Fibroblast of lung (primary cell): ENCODE measurements at regions not wholly inside any gene's neighbourhood (a gene's known extent, or its start where the extent isn't known, plus 50 kb on each side); places are given as distances from the start of the nearest gene placed in this dataset.

Source experiments
- DNase-seq, 2 donors: peaks; one replicate each; pipeline versions ENCODE4 v3.0.0 to v3.0.0-alpha.2; 2010; ENCODE audit warnings: low read depth in 2 of 2
- H2AFZ ChIP-seq: 2 replicates; pipeline ENCODE4 v1.5.1; 2012; ENCODE audit warnings: low read length, control low read depth, inconsistent platforms
- H3K27ac ChIP-seq: 2 replicates; pipeline ENCODE4 v1.5.1; 2011; ENCODE audit warnings: low read length, control low read depth; ENCODE audit not compliant: insufficient read depth
- H3K27me3 ChIP-seq: 2 replicates; pipeline ENCODE4 v1.5.1; 2011; ENCODE audit warnings: mild to moderate bottlenecking, low read length; ENCODE audit not compliant: control insufficient read depth, insufficient read depth
- H3K36me3 ChIP-seq: 2 replicates; pipeline ENCODE4 v1.5.1; 2011; ENCODE audit warnings: low read length; ENCODE audit not compliant: control insufficient read depth, insufficient read depth
- H3K4me1 ChIP-seq: 2 replicates; pipeline ENCODE4 v1.5.1; 2011; ENCODE audit warnings: low read length; ENCODE audit not compliant: control insufficient read depth, insufficient read depth; ENCODE audit errors: extremely low read depth
- H3K4me2 ChIP-seq: 2 replicates; pipeline ENCODE4 v1.5.1; 2011; ENCODE audit warnings: low read length, control low read depth; ENCODE audit not compliant: insufficient read depth; ENCODE audit errors: extremely low read depth
- H3K4me3 ChIP-seq, 4 experiments: fragments of 200-600 bp in 1 of 4; sonication (generic) in 1 of 4; replicated peaks in 1 of 4; 2 replicates each; pipeline ENCODE4 v1.5.1; 2011 to 2016; ENCODE audit warnings: low read length in 4 of 4, low read depth in 3 of 4, mild to moderate bottlenecking in 3 of 4, control low read depth in 2 of 4, inconsistent platforms in 1 of 4, mixed read lengths in 1 of 4; ENCODE audit not compliant: insufficient read depth in 1 of 4; ENCODE audit errors: control extremely low read depth in 1 of 4
- H3K79me2 ChIP-seq: 2 replicates; pipeline ENCODE4 v1.5.1; 2012; ENCODE audit warnings: mild to moderate bottlenecking, low read length, inconsistent platforms; ENCODE audit not compliant: control insufficient read depth, insufficient read depth
- H3K9ac ChIP-seq: 2 replicates; pipeline ENCODE4 v1.5.1; 2011; ENCODE audit warnings: mild to moderate bottlenecking, low read length, control low read depth; ENCODE audit not compliant: insufficient read depth
- H3K9me3 ChIP-seq: 2 replicates; pipeline ENCODE4 v1.5.1; 2012; ENCODE audit warnings: low read depth, low read length; ENCODE audit not compliant: control insufficient read depth, insufficient read depth
- H4K20me1 ChIP-seq: 2 replicates; pipeline ENCODE4 v1.5.1; 2011; ENCODE audit warnings: low read length; ENCODE audit not compliant: control insufficient read depth, insufficient read depth; ENCODE audit errors: extremely low read depth
- CTCF ChIP-seq, 2 donors: IDR thresholded peaks in 1 of 2; conservative IDR thresholded peaks in 1 of 2; 1 replicate in 1 of 2; 2 replicates in 1 of 2; pipeline ENCODE4 v1.5.1; 2011 to 2012; ENCODE audit warnings: low read length in 2 of 2, control low read depth in 1 of 2, inconsistent platforms in 1 of 2, low read depth in 1 of 2, mild to moderate bottlenecking in 1 of 2
- EZH2 ChIP-seq: IDR thresholded peaks from 2 replicates; pipeline ENCODE4 v1.5.1; 2012; ENCODE audit warnings: low read length, control low read depth, mild to moderate bottlenecking; ENCODE audit errors: missing control alignments

- Histone ChIP-seq H3K4me2 (no peak overlapping the region), H2AFZ (no peak overlapping the region)
These were observed 1005.8 kb downstream of the TRHDE start for GRCh38 chr12:73277971-73278370.

GRCh38 chr12:73301530-73301929 is 1029.4 kb downstream of the TRHDE start:
- no peak for DNase-seq
- Histone ChIP-seq H2AFZ (no peak overlapping the region), H3K27me3 (no peaks in the 10 kb centered on the region), H3K4me3 (no peak overlapping the region), H3K9me3 (no peaks in the 10 kb centered on the region), H3K9ac (no peak overlapping the region), H3K4me2 (no peak overlapping the region), H4K20me1 (no peaks in the 10 kb centered on the region), H3K79me2 (no peaks in the 10 kb centered on the region), H3K27ac (no peak overlapping the region), H3K36me3 (no peaks in the 10 kb centered on the region), H3K4me1 (no peaks in the 10 kb centered on the region)
- no peak for TF ChIP-seq CTCF (conservative IDR thresholded peaks at IDR 0.05 in 1 of 2, IDR thresholded peaks at IDR 0.05 in 1 of 2; ENCODE audit: low read depth in 1 of 2, low read length in 2 of 2)
- TF ChIP-seq EZH2 = no peak

More at GRCh38 chr12:73277971-73278370, 1005.8 kb downstream of the TRHDE start:
- no peaks in the 10 kb centered on the region for H4K20me1 ChIP-seq
- H3K4me1 ChIP-seq = no peaks in the 10 kb centered on the region
- H3K27me3 ChIP-seq = no peaks in the 10 kb centered on the region
- H3K36me3 ChIP-seq = no peaks in the 10 kb centered on the region
- TF ChIP-seq EZH2 = no peak
- TF ChIP-seq CTCF (conservative IDR thresholded peaks at IDR 0.05 in 1 of 2, IDR thresholded peaks at IDR 0.05 in 1 of 2; ENCODE audit: low read depth in 1 of 2, low read length in 2 of 2) = no peak
- H3K9ac ChIP-seq = no peak overlapping the region
- H3K79me2 ChIP-seq = no peaks in the 10 kb centered on the region
- no peak overlapping the region for H3K27ac ChIP-seq
- no peak overlapping the region for H3K4me3 ChIP-seq
- no peaks in the 10 kb centered on the region for H3K9me3 ChIP-seq
- DNase-seq = no peak

GRCh38 chr12:73307260-73307659 is 1035.1 kb downstream of the TRHDE start:
- Histone ChIP-seq H3K9ac (no peak overlapping the region), H4K20me1 (no peaks in the 10 kb centered on the region), H3K9me3 (no peaks in the 10 kb centered on the region), H3K36me3 (no peaks in the 10 kb centered on the region), H3K4me1 (no peaks in the 10 kb centered on the region), H3K4me2 (no peak overlapping the region), H3K27me3 (no peaks in the 10 kb centered on the region), H3K79me2 (no peaks in the 10 kb centered on the region), H3K4me3 (no peak overlapping the region), H3K27ac (no peak overlapping the region), H2AFZ (no peak overlapping the region)
- DNase-seq = no peak
- TF ChIP-seq CTCF (conservative IDR thresholded peaks at IDR 0.05 in 1 of 2, IDR thresholded peaks at IDR 0.05 in 1 of 2; ENCODE audit: low read depth in 1 of 2, low read length in 2 of 2) = no peak
- no peak for TF ChIP-seq EZH2
